ENCODE measurements at regions not wholly inside any gene's neighbourhood (a gene's known extent, or its start where the extent isn't known, plus 50 kb on each side); places are given as distances from the start of the nearest gene placed in this dataset.

DNA sequence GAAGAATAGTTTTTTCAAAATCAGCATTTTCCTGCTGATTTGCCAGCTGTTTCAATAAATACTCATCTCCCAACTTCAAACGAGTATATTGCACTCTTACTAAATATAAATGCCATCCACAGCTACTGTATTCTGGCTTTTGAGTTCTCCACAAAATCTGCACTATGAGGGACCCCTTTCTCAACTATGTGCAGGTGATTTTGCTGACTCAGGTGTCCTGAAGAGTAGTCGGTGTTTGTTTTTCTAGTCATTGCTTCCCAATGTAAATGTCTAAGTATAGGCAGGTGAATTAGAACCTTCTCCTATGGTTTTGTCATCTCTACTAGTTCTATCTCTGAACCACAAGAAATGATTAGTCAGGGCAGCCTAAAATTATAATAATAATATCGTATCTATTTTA lies 616.8 kb upstream of the MEF2C start:
- DNase-seq (ENCODE audit: low read depth in 2 of 3, low spot score in 1 of 3), result no peak

- no peak for DNase-seq (ENCODE audit: low read depth in 2 of 3, low spot score in 1 of 3)
Observed at GRCh38 chr5:89498699-89499098, 615.7 kb upstream of the MEF2C start.

DNA sequence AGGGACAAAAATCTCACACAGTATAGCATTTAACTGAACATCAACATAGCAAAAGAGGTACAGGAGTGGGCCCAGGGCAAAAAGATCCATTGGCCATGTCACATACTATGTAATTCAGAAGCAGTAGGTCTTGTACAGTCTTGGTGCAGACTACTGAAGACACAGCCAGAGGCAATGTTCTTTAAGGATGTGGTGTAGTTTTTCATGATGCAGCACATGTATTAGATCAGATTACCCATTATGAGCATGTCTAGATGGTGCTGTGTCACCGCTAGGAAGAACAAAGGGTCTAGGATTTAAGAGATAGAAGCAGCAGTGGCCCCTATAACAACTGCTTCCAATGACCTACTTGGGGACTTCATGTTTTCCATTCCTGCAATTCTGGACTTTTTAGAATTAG lies 610.4 kb upstream of the MEF2C start:
- DNase-seq (ENCODE audit: low read depth in 2 of 3, low spot score in 1 of 3), result no peak

DNA sequence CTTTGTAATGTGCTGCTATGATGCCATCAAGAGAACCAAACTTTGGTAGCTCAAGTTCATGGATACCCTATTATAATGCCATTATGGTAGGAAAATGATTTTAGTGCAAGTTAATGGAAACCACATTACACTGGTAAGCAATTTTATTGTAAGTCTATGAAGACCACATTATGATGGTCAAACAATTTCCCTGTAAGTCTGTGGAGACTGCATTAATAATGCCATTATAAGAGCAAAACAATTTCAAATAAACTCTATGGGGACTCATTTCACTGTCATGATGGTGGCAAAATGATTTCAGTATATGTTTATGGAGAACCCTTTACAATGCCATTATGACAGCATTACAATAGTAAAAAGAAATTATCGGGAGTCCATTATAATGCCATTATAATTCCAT lies 602.0 kb upstream of the MEF2C start:
- no peak for DNase-seq (ENCODE audit: low read depth in 2 of 3, low spot score in 1 of 3)

- DNase-seq (ENCODE audit: low read depth in 2 of 3, low spot score in 1 of 3), result no peak
Observed at GRCh38 chr5:89480406-89481007, 597.5 kb upstream of the MEF2C start.

GRCh38 chr5:89478851-89479250 lies 595.9 kb upstream of the MEF2C start:
- DNase-seq (ENCODE audit: low read depth in 2 of 3, low spot score in 1 of 3), result no peak

DNA sequence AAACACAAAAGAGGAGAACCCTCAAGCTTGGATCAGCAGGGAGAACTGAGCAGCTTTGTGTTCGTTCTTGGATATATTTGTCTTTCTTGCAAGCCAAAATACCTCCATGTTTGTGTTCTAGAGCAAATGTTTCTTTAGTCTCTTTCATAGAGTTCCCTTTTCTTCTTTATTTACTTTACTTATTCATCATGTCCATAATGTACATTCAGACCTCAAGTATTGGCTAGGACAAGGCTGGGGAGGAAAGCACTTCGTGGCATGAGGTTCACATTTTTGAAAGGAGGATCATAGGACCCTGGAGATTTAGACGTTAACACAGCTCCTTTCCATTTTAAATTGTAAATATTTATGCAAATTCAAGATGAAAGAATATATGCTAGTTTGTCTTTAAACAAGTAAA lies 590.2 kb upstream of the MEF2C start:
- DNase-seq (ENCODE audit: low read depth in 2 of 3, low spot score in 1 of 3), result no peak

- no peak for DNase-seq (ENCODE audit: low read depth in 2 of 3, low spot score in 1 of 3)
Observed at GRCh38 chr5:89471541-89471940, 588.6 kb upstream of the MEF2C start.

DNA sequence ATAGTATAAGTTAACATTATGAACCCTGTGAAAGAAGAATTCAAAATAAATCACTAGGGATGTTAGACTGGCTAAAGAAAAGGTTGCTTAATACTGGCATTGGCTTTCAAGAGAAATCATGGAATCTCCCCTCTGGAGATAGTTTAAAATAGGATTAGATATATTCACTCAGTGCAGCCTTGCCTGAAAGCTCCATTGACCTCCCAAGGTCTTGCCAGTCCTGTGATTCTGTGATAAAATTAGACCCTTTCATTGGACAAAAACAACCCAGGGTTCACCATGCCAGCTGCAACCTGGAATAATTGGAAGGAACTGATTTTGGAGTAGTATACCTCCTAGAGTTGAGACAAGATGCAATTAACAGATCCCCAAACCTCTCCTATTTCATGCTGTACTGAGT lies 588.1 kb upstream of the MEF2C start:
- DNase-seq (ENCODE audit: low read depth in 2 of 3, low spot score in 1 of 3), result no peak

DNA sequence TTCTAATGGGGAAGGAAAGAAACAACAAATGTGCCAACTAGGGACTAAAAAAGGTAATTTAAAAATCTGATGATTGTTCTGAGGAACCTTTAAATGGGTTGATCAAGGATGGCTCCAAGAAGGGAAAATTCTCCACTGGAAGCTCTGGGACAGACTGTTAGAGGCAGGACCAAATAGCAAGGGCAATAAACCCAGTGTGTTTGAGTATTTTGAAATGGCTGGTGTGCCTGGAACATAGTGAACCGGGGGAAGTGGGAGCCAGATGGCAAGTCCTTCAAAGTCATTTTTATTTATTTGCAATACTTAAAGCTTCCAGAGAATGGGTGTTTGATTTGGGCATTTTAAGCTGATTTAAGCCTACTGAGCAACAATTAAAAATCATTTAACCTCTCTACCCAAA lies 587.7 kb upstream of the MEF2C start:
- DNase-seq (ENCODE audit: low read depth in 2 of 3, low spot score in 1 of 3), result peak in 1 of 3 donors; percentile 0

DNA sequence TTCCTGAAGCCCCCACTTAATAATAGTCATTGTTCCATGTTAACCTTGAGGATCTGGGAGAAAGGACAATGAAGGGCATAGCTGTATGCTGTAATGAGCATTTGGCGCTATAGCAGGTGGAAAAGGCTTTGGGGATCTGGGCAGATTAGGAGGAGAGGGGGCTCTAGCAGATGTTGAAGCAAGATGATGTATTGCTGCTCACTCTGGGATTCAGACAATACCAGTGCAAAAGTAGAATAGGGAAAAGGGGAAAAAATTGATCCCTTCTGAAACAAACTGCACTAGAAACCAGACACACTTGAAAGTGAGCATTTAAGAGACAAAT lies 575.3 kb upstream of the MEF2C start:
- no peak for DNase-seq (ENCODE audit: low read depth in 2 of 3, low spot score in 1 of 3)

DNA sequence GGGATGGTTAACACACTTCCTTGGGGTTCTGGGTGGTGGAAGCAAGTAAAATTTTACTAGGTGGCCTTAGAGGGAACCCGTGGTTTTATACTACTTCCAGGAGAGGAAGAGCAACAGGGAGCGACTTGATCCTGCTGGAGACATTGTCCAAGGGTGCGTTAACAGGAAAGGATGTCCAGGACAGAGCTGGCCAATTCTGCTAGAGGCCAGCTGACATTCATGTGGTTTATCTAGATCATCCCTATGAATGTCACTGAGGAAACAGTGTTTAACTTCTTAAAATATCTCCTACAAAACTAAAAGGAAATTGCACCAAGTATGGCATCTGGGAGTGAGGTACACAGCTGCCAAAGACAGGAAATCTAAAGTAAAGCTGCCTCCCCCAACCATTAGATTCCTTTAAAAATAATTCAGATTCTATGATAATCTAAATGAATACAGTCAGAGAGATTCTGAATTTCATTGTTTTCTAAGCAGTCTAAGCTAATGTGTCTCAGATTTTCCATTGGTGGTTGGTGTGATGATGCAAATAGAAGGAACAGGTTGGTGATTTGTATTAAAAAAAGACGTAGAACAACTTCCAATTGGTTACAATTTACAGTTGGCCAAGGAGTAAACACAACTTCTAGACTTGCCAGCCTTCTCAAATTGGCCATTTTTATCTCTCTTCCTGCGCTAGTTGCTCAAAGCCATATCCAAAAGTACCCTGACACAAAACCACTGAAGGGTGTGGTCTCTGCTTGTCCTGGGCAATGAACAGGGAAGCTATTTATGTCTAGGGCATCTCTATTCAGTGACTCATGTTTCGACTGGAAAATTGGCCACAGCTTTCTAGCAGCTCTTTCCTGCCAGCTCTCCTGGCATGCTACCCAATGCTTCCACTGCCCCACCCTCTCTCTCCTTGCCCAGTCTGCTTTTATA lies 574.7 kb upstream of the MEF2C start:
- DNase-seq (ENCODE audit: low read depth in 2 of 3, low spot score in 1 of 3), result no peak

DNA sequence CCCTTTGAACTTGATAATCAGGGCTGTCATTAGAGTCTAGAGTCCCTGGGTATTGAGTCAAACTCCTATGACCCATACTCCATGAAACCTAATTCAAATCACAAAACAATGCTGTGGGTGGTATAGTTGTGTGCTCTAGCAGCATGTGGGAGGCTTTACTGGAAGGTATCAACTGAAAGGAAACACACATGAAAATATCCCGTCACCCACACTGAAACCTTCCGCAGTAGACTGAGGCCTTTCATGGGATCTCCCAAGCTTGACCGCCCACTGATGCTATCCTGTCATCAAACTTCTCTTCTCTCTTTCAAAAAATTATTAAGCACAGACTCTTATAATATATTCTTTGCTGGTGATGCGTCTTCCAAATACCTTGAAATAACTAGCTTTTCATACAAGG lies 569.1 kb upstream of the MEF2C start:
- no peak for DNase-seq (ENCODE audit: low read depth in 2 of 3, low spot score in 1 of 3)

- DNase-seq (ENCODE audit: low read depth in 2 of 3, low spot score in 1 of 3), result no peak
Observed at GRCh38 chr5:89451263-89451662, 568.3 kb upstream of the MEF2C start.

DNA sequence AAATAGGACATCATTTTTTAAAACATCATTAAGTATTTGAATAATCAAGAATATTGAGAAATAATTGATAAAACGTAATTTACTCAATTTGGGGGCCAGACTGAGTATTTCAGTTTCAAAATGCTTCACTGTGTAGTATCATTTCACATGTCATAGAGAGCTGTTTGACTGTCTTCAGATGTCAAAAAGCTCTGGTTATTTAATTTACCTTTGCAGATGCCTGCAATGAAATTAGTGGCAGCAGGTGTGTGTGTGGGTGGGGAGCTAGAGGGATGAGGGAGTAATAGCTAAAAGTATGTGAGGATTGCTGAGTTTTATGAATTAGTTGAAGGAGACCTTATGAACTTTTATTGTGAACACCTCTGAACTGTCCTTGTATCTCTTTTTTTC lies 567.2 kb upstream of the MEF2C start:
- DNase-seq (ENCODE audit: low read depth in 2 of 3, low spot score in 1 of 3), result no peak

- no peak for DNase-seq (ENCODE audit: low read depth in 2 of 3, low spot score in 1 of 3)
Observed at GRCh38 chr5:89449392-89450148, 566.6 kb upstream of the MEF2C start.

DNA sequence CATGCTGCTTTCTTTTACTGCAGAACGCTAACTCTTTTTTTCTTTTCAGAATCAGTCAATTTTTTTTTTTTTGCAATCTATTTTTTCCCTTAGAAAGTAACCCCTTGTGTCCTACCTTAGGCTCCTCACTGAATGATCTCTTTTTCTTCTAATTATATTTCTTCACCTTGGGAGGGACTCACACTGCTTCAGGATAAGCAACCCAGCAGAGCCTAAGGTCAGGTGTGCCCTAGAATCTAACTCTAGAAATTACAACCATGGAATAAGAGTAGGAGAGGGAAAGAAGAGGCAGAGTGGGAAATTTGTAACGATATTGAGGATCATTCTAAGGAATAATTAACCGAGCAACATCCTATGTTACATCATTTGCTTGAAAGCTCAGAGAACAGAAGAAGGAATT lies 564.0 kb upstream of the MEF2C start:
- DNase-seq (ENCODE audit: low read depth in 2 of 3, low spot score in 1 of 3), result no peak

GRCh38 chr5:89445106-89445745 lies 562.2 kb upstream of the MEF2C start:
- no peak for DNase-seq (ENCODE audit: low read depth in 2 of 3, low spot score in 1 of 3)

DNA sequence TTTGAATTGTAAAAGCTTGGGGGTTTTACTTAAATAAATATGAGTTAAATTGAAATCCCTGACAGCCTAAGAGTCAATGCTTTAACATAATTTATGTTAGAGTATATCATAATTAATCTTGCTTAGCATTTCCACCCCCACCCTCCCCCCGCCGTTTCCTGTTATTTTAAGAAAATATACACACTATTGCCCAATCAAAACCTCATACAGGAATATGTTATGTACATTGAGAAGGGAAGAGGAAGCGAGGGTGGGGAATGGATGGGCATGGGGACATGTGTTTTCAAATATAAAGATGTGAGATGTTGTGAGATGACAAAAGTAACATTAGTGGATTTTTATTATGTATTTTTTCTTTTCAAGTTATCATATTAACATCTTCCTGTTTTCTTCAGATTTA lies 561.1 kb upstream of the MEF2C start:
- no peak for DNase-seq (ENCODE audit: low read depth in 2 of 3, low spot score in 1 of 3)

DNA sequence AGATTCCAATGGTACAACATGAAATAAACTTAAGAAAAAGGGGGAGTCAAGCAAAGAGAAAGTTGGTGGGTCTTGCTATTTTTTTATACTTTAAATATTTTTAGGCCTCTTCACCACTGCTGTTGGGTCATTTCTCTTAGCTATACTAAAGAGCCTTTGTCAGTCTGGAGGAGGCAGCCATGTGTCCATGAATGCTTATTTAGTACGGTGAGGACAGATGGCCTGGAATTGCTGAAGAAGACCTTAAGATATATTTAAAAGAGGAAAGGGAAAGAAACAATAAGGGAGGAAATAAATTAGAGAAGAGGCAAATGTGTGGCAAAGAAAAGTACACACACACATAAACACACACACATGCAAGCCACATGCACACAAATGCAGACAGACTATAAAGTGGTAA lies 560.5 kb upstream of the MEF2C start:
- no peak for DNase-seq (ENCODE audit: low read depth in 2 of 3, low spot score in 1 of 3)

DNA sequence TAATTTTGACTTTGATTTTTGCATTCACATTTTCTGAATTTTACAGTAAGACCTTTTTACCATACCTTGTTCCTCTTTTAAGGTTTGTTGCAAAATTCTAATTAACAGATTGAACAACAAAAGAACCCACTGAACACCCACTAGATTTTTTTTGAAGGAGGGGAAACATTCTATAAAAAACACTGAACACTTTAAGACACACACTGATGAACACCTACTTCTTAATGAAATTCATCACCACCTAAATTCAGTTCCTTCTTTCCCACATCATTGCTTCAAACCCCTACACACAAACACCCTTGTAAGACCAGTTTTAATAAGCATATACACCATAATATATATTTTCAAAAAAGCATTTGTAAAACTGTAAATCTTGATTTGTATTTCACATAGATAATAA lies 559.0 kb upstream of the MEF2C start:
- DNase-seq (ENCODE audit: low read depth in 2 of 3, low spot score in 1 of 3), result no peak

DNA sequence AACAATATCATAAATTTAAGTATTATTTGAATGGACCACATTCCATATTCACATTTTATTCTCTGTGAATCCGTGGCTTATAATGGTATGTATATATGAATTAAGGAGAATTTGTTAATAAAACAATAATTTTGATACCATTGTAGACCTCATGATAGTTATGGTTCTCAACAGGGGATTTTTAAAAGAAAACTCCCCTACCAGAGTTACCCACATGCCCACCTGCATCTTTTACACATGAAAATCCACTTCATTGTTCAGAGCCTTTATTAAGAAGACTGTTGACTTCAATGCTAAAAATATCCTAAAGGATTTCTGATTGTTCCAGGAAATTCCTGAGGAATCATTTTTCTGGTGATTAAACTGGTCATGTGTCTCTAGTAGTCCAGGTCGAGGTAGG lies 557.7 kb upstream of the MEF2C start:
- DNase-seq (ENCODE audit: low read depth in 2 of 3, low spot score in 1 of 3), result no peak

All from stimulated activated CD4-positive, alpha-beta T cell treated with anti-CD3 and anti-CD28 coated beads, Interleukin-12 subunit alpha, Interleukin-12 subunit beta, amount 100 ng/mL, for 48 hours (primary cell).